MM.1S (cell line): ENCODE measurements at regions not wholly inside any gene's neighbourhood (a gene's known extent, or its start where the extent isn't known, plus 50 kb on each side); places are given as distances from the start of the nearest gene placed in this dataset.

Experiments used
- DNase-seq: peaks from one replicate; pipeline ENCODE4 v3.0.0-alpha.2; 2015
- H2AFZ ChIP-seq: fragments of 300-600 bp; sonication (generic); 2 replicates; pipeline ENCODE4 v1.6.0; 2016; ENCODE audit warnings: antibody characterized with exemption, low read length
- H3F3A ChIP-seq: fragments of 300-600 bp; sonication (generic); 2 replicates; pipeline ENCODE4 v1.6.1; 2016; ENCODE audit warnings: mild to moderate bottlenecking, antibody characterized with exemption, low read length, moderate library complexity, mixed read lengths; ENCODE audit not compliant: insufficient read depth
- H3K27ac ChIP-seq: fragments of 300-600 bp; sonication (generic); 2 replicates; pipeline ENCODE4 v1.5.1; 2016; ENCODE audit warnings: mild to moderate bottlenecking, low read length
- H3K27me3 ChIP-seq: fragments of 300-600 bp; sonication (generic); replicated peaks from 2 replicates; pipeline ENCODE4 v1.6.0; 2016; ENCODE audit warnings: low read length; ENCODE audit not compliant: insufficient read depth
- H3K36me3 ChIP-seq: fragments of 300-600 bp; sonication (generic); replicated peaks from 2 replicates; pipeline ENCODE4 v1.6.1; 2016; ENCODE audit warnings: mild to moderate bottlenecking, low read length, mixed read lengths; ENCODE audit not compliant: insufficient read depth
- H3K4me1 ChIP-seq: fragments of 300-600 bp; sonication (generic); 2 replicates; pipeline ENCODE4 v1.6.1; 2016; ENCODE audit warnings: low read length, mixed read lengths
- H3K4me2 ChIP-seq: fragments of 300-600 bp; sonication (generic); 2 replicates; pipeline ENCODE4 v1.6.0; 2016; ENCODE audit warnings: low read depth, low read length
- H3K4me3 ChIP-seq: fragments of 300-600 bp; sonication (generic); 2 replicates; pipeline ENCODE4 v1.5.1; 2016; ENCODE audit warnings: low read length, mixed read lengths
- H3K79me2 ChIP-seq: fragments of 300-600 bp; sonication (generic); 2 replicates; pipeline ENCODE4 v1.6.1; 2016; ENCODE audit warnings: mixed run types, low read length, mixed read lengths
- H3K9ac ChIP-seq: fragments of 300-600 bp; sonication (generic); 2 replicates; pipeline ENCODE4 v1.6.1; 2016; ENCODE audit warnings: low read length, mixed read lengths
- H3K9me2 ChIP-seq: fragments of 300-600 bp; sonication (generic); replicated peaks from 2 replicates; pipeline ENCODE4 v1.6.1; 2016; ENCODE audit warnings: mild to moderate bottlenecking, low read length, mixed read lengths; ENCODE audit not compliant: insufficient read depth
- H3K9me3 ChIP-seq: fragments of 300-600 bp; sonication (generic); replicated peaks from 2 replicates; pipeline ENCODE4 v1.6.1; 2016; ENCODE audit warnings: mild to moderate bottlenecking, low read length, mixed read lengths; ENCODE audit not compliant: insufficient read depth
- H4K20me1 ChIP-seq: fragments of 300-600 bp; sonication (generic); 2 replicates; pipeline ENCODE4 v1.6.1; 2016; ENCODE audit warnings: mild to moderate bottlenecking, low read length, moderate library complexity, mixed read lengths; ENCODE audit not compliant: insufficient read depth
- CTCF ChIP-seq: fragments of 300-600 bp; sonication (generic); IDR thresholded peaks from 2 replicates; pipeline ENCODE4 v1.5.1; 2016; ENCODE audit warnings: antibody characterized with exemption, low read length, mixed read lengths
- EZH2 ChIP-seq: fragments of 300-600 bp; sonication (generic); optimal IDR thresholded peaks from 2 replicates; pipeline ENCODE3; 2017; ENCODE audit warnings: low read depth, mild to moderate bottlenecking, antibody characterized with exemption, low read length, mixed read lengths
- EZH2phosphoT487 ChIP-seq: fragments of 300-600 bp; sonication (generic); IDR thresholded peaks from 2 replicates; pipeline ENCODE4 v1.6.1; 2018; ENCODE audit warnings: antibody characterized with exemption, low read length

- Histone ChIP-seq H3K4me1 (no peaks in the 10 kb centered on the region), H3K27me3 (no peaks in the 10 kb centered on the region), H2AFZ (no peak overlapping the region), H4K20me1 (no peaks in the 10 kb centered on the region), H3K27ac (no peak overlapping the region), H3K9me2 (no peaks in the 10 kb centered on the region), H3F3A (no peaks in the 10 kb centered on the region), H3K4me2 (no peak overlapping the region), H3K9ac (no peak overlapping the region), H3K4me3 (no peak overlapping the region), H3K36me3 (no peaks in the 10 kb centered on the region), H3K79me2 (no peaks in the 10 kb centered on the region), H3K9me3 (no peaks in the 10 kb centered on the region)
- no peak for DNase-seq
- no peak for TF ChIP-seq CTCF
- no peak for TF ChIP-seq EZH2phosphoT487
- TF ChIP-seq EZH2, result no peak
Observed at GRCh38 chr16:35399133-35399532, 1939.7 kb downstream of the TP53TG3F start.

GRCh38 chr16:35404273-35404672 is 1944.9 kb downstream of the TP53TG3F start:
- H3K36me3 ChIP-seq, result no peaks in the 10 kb centered on the region
- H3K4me1 ChIP-seq, result no peaks in the 10 kb centered on the region
- H3K4me3 ChIP-seq, result no peak overlapping the region
- no peaks in the 10 kb centered on the region for H3K27me3 ChIP-seq
- H3K4me2 ChIP-seq, result no peak overlapping the region
- no peaks in the 10 kb centered on the region for H4K20me1 ChIP-seq
- no peak overlapping the region for H3K27ac ChIP-seq
- H2AFZ ChIP-seq, result no peak overlapping the region
- no peaks in the 10 kb centered on the region for H3K9me3 ChIP-seq
- TF ChIP-seq CTCF, result no peak
- no peak for TF ChIP-seq EZH2phosphoT487
- TF ChIP-seq EZH2, result no peak
- H3F3A ChIP-seq, result no peaks in the 10 kb centered on the region
- no peak for DNase-seq
- no peak overlapping the region for H3K9ac ChIP-seq
- H3K9me2 ChIP-seq, result no peaks in the 10 kb centered on the region
- no peaks in the 10 kb centered on the region for H3K79me2 ChIP-seq

GRCh38 chr16:35405526-35405925 is 1946.1 kb downstream of the TP53TG3F start:
- Histone ChIP-seq H3K27me3 (no peaks in the 10 kb centered on the region), H2AFZ (no peak overlapping the region), H3K4me1 (no peaks in the 10 kb centered on the region), H3K4me3 (no peak overlapping the region), H3F3A (no peaks in the 10 kb centered on the region), H3K4me2 (no peak overlapping the region), H3K9me3 (no peaks in the 10 kb centered on the region), H3K27ac (no peak overlapping the region), H4K20me1 (no peaks in the 10 kb centered on the region), H3K9me2 (no peaks in the 10 kb centered on the region), H3K36me3 (no peaks in the 10 kb centered on the region), H3K79me2 (no peaks in the 10 kb centered on the region), H3K9ac (no peak overlapping the region)
- TF ChIP-seq CTCF (no peak), EZH2phosphoT487 (no peak), EZH2 (no peak)
- DNase-seq, result no peak
